GM10248 (cell line): ENCODE measurements at regions not wholly inside any gene's neighbourhood (a gene's known extent, or its start where the extent isn't known, plus 50 kb on each side); places are given as distances from the start of the nearest gene placed in this dataset.

Source experiments
- CTCF ChIA-PET: fragments of 300-600 bp; sonication (Branson Sonifier 250); formaldehyde crosslinking; extraction: SDS; loops from one replicate; lab custom pipeline; 2021; ENCODE audit warnings: antibody characterized with exemption; lab: Yijun Ruan, JAX
- POLR2A ChIA-PET: fragments of 350-650 bp; sonication (Branson Sonifier 250); formaldehyde crosslinking; extraction: SDS; loops from one replicate; lab custom pipeline; 2020; ENCODE audit warnings: antibody characterized with exemption; lab: Yijun Ruan, JAX
- DNase-seq: peaks from one replicate; pipeline ENCODE4 v3.0.0; 2012; ENCODE audit errors: extremely low spot score
- TF ChIP-seq, protein P1 (sequence below): IDR thresholded peaks from 2 replicates; pipeline ENCODE4 v1.5.1; 2012; ENCODE audit warnings: mild to moderate bottlenecking, low read depth; ENCODE audit errors: extremely low read depth, missing control alignments, control extremely low read depth

DNA sequence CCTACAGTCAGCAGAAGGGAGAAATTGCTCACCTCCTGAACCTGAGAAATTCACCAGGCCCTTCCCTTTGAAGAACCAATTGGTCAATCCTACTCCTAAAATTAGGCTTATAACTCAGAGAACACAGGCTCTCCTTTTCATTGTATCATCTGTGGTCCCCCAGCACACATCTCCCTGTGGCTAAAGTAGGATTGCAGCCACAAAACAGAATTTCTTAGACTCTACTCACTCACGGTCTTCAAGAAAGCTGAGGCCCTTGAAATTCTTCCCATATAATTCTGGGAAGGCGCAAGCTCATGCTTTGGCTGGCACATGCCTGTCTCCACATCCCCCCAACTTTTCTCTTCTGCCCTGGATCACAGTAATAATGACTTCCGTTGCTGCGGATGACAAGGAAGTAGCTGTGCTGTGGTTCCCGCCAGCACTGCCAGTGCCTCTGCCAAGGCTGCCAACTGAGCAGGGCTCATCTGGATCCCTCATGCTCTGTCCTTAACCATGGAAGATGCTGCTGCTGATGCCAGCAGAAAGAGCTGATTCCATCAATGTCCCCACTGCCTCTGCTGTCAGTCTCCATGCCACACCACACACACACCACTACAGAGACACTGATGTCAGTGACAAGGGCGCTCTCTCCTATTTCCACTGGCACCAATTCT is 200.6 kb upstream of the POU2AF2 start:
- no peak for DNase-seq
- ChIA-PET CTCF (interaction anchor here (1.2 kb wide), 1 partner anchor 11 kb away, joined by 3 read pairs; no protein-coding TSS in a partner anchor), POLR2A (no interaction called here)
- TF ChIP-seq, protein P1, sequence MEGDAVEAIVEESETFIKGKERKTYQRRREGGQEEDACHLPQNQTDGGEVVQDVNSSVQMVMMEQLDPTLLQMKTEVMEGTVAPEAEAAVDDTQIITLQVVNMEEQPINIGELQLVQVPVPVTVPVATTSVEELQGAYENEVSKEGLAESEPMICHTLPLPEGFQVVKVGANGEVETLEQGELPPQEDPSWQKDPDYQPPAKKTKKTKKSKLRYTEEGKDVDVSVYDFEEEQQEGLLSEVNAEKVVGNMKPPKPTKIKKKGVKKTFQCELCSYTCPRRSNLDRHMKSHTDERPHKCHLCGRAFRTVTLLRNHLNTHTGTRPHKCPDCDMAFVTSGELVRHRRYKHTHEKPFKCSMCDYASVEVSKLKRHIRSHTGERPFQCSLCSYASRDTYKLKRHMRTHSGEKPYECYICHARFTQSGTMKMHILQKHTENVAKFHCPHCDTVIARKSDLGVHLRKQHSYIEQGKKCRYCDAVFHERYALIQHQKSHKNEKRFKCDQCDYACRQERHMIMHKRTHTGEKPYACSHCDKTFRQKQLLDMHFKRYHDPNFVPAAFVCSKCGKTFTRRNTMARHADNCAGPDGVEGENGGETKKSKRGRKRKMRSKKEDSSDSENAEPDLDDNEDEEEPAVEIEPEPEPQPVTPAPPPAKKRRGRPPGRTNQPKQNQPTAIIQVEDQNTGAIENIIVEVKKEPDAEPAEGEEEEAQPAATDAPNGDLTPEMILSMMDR, result no peak

DNA sequence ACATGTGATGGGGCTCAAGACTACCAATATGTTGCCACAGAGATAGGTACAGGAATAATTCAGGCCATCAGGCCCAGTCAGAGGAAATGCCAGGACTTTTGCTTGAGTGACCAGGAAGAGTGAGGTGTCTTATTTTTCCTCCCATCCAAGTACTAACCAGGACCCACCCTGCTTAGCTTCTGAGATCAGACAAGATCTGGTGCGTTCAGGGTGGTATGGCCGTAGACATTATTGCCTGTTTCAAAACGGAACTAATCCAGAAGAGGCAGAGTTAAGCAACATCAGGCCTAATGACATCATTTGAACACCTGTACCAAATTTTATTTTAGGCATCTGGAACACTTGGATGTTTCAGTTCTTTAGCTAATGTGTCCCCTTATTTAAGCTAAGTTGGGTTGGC is 205.5 kb upstream of the POU2AF2 start:
- DNase-seq, result no peak
- TF ChIP-seq, protein P1, result no peak
- ChIA-PET CTCF (no interaction called here), POLR2A (no interaction called here)

DNA sequence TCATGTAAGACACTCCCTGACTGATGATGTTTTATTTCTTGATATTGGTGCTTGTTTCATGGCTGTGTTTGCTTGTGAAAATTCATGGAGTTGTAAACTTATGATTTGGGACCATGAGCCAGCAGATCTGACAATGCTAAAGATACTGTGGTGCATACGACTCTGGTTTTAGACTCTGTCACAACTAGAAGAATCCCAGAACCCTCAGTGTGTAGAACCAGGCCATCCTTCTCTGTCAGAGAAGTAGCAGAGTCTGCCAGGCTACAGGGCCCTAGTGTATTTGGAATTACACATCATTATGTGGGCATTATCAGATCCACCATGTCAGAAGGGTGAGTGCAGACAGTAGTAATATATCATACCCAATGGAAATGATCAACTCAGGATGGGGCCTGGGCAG is 209.8 kb upstream of the POU2AF2 start:
- no peak for DNase-seq
- ChIA-PET CTCF (no interaction called here), POLR2A (no interaction called here)
- TF ChIP-seq, protein P1, result no peak

DNA sequence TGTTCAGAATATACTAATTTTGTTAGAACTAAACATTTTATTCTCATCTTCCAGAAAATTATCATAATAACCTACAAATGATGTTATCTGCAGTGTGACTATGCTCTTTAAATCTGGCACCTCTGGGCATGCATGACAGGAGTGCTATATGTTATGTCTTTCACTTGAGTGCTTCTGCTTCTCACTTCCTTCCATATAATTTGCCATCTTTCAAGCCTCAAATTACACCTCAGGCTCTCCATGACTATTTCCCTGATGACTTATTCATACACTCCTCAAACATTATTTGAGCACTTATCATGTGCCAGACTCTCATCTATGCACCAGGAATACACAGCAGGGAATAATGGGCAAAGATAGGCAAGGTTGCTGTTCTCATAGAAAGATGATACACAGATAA is 219.3 kb upstream of the POU2AF2 start:
- TF ChIP-seq, protein P1, result no peak
- ChIA-PET CTCF (no interaction called here), POLR2A (no interaction called here)
- DNase-seq, result no peak

DNA sequence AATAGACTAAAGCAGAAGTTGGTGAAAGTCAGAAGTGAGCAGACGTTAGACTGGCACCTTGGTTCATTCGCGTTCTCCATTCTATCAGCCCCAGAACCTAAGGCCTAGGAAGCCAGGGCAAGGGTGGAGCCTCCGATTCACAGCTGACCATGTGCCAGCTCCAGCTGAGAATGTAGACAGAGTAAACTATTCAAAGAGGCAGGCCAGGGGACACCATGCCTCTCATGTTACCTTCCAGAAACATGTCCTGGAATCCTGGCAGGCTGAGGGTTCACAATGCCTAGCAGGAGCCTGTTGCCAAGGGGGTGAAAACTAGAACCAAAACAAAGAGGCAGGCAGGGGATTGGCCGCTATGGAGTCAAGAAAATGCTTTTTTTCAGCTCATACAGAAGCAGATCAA is 224.4 kb upstream of the POU2AF2 start:
- ChIA-PET CTCF (interaction anchor here (1.3 to 1.4 kb wide), 2 partner anchors 54 to 69 kb away, joined by 3 read pairs; no protein-coding TSS in a partner anchor), POLR2A (no interaction called here)
- no peak for DNase-seq
- TF ChIP-seq, protein P1, result no peak

- TF ChIP-seq, protein P1, result no peak
- ChIA-PET CTCF (interaction anchor here (1.3 to 1.4 kb wide), 2 partner anchors 55 to 68 kb away, joined by 3 read pairs; no protein-coding TSS in a partner anchor), POLR2A (no interaction called here)
- DNase-seq, result no peak
Observed at GRCh38 chr11:111019871-111020670, 225.5 kb upstream of the POU2AF2 start.
